A204.1 (cell line): ENCODE measurements at regions not wholly inside any gene's neighbourhood (a gene's known extent, or its start where the extent isn't known, plus 50 kb on each side); places are given as distances from the start of the nearest gene placed in this dataset.
"Not testable (repeated sequence)": the region's sequence is repeated elsewhere in the genome, so short reads cannot be mapped to it uniquely, and the experiment has no call there.

Experiments used
- FAIRE-seq: peaks from 2 replicates; lab custom pipeline; 2012; peaks lifted over from hg19 to GRCh38; lab: Jason Lieb, UNC

DNA sequence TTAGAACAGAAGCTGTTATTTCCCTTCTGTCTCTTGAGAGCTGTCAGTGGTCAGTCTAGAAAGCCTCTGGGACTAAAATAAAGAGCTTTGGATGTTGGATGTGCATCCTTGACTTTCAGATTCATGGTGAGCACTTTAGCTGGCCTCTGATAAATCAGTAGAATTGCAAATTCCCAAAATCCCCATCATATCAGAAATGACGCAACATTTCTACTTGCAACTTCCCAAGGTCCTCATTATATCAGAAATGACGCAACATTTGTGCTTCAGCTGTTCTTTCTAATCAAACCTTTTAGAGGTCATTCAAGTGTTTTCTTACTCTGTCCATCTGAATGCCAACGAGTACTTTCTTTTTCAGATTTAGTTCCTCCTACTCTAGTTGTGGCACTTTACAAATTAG, 167.3 kb upstream of the MOCS2 start:
- FAIRE-seq = no peak

DNA sequence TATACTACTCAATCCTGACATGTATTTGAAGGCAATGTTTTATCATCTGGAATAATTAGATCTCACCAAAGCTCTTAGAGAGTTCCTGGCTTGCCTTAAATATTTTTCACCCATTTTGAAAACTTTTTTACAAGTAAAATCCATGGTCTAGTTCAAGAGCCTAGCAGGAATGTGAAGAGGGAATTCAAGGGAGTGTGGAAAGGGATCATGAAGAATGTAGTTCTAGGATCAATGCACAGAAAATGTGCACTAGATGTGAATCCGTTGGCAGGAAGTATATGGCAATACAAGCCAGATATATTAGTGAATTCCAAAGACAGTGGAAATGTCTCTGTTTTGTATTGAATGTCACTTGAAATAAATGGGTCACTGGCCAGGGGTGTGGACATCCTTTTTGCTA, 167.9 kb upstream of the MOCS2 start:
- no peak for FAIRE-seq

DNA sequence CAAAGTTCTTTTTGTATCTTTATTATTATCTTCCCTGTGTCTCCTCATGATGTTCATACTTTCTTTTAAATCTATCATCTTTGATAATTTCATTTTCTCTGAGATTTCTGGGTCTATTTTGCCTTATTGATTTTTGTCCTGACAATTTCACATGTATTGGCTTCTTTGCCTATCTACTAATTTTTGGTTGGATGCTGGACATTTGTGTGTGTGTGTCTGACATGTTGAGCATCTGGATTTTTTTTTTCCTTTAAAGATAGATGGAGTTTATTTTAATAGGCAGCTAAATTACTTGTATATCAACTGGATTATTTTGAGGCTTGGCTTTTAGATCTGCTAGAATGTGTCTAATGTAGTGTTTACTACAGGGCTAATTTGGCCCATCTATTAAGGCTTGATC, 178.0 kb upstream of the MOCS2 start:
- no peak for FAIRE-seq

DNA sequence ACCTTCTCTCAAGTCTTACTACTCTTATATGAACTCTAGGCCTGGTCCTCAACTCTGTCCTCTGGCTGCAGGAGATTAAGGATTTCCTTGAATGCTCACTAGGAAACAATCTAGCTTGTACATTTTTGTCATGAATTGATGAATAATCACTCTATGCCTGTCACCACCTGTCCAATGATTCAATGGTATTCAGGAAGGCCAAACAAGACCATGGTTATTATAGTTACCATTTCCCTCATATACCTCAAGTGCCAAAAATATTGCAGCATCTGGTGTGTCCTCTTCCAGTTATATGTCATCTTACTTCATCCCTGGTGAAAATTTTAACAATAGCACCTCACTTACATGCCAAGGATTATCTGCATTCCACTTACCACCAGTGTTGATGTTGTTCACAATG, 179.0 kb upstream of the MOCS2 start:
- no peak for FAIRE-seq

DNA sequence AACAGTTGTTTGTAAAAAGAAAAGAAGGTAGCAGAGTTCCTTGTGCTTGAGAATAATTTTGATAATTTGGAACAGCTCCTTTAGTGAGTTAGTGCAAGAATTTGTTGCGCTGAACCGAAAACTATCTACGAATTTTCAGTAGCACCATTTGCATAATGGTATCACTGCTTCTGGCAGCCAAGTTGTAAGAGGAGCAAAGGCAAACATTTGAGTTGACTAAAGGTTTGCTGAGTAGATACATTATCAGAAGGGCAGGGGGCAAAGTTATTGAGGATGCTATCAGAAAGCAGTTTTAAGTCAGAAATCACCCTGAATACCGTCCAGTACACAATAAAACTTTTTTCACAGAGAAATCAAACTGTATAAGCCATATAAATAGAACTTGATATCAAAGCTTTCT, 181.5 kb upstream of the MOCS2 start:
- FAIRE-seq = no peak

DNA sequence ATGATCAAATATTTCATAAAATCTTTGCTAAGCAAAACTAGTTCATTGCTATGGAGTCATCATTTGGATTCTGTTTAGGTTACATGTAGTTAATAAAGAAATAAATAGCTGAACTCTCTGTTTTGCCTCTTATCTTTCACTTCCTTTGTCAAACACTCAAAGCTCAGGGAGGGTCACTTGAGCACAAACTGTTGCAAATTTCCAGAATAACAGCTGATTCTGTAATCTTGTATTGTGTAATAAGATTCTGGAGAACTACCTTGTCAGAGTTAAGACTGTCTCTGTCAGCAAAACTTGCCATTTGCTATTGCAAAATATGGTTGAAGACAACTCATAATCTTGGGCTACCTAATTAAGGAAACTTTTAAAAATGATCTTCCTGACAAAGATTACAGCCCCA, 182.0 kb upstream of the MOCS2 start:
- no peak for FAIRE-seq

DNA sequence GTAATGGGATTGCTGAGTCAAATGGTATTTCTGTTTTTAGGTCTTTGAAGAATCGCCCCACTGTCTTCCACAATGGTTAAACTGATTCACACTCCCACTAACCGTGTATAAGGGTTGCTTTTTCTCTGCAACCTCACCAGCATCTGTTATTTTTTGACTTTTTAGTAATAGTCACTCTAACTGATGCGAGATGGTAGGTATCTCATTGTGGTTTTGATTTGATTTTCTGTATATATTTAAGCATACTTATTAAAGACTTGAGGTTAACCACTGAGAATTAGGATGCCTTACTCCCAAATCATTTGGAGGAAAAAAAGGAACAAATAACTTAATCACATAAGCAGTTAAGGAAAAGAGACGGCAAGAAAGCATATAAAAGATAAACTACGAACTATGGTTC, 181.6 kb upstream of the FST start:
- FAIRE-seq = no peak

DNA sequence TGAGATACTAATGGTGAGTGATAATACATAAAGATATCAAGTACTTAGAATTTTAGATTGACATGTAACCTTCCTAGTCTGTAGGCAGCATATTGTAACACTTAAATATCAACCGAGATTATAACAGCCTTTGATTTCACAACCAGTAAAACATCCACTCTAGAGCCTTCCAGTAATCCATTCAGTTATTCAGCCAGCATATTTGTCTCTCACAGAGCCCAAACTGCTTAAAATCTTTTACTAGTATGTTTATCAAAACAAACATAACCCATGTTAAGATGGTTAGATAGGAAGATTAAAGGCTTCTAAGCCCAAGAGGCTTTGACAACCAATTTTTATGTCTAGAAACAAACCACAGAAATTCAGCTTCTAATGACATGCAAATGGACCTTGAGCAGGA, 177.9 kb upstream of the FST start:
- no peak for FAIRE-seq

DNA sequence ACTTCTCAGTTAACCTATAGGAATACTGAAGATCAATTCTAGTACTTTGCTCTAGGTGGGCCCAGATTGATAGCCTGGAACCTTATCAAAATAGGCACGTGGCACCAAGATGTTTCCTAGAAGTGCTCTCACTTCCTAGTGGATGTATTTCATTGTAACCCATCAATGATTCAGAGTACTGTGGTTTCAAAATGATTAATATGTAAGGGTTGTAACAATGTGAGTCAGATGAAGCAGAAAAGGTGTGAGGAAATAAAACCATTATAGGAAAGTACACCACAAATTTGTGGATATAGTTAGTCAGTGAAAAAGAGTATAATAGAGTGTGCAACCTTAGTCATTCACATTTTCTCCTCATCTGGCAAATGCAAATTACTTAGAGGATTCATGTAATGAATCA, 177.3 kb upstream of the FST start:
- no peak for FAIRE-seq

DNA sequence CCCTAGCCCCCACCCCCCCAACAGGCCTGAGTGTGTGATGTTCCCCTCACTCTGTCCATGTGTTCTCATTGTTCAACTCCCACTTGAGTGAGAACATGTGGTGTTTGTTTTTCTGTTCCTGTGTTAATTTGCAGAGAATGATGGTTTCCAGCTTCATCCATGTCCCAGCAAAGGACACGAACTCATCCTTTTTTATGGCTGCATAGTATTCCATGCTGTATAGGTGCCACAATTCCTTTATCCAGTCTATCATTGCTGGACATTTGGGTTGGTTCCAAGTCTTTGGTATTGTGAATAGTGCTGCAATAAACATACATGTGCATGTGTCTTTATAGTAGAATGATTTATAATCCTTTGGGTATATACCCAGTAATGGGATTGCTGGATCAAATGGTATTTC, 175.1 kb upstream of the FST start:
- not testable (repeated sequence) for FAIRE-seq

DNA sequence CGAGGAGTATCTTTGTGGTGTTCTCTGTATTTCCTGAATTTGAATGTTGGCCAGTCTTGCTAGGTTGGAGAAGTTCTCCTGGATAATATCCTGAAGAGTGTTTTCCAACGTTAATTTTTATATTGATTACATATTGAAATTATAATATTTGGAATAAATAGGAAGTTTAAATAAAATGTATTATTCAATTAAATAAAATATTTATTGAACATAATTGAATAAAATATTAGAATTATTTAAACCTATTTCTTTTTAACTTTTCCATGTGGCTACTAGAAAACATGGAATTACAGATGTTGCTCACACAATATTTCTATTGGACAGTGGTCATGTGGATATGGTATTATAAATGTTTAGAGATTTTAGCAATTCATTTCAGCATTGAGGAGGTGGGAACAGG, 170.8 kb upstream of the FST start:
- no peak for FAIRE-seq

DNA sequence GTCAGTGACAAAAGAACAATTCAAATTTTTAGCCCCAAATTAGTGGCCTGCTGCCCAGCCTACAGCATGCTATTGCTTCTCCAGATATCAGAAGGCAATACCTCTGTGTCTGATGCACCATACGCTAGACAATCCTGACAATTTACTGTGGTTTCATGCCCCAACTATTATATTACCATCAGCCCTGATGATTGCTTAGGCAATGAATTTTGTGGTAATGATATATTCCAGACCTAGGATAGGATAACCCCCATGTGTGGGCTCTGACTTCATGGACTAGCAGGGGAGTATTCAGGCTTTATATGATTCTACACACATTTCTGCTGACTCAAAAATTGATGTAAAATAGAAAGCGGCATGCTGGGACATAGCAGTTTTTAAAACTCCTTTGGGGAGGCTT, 168.7 kb upstream of the FST start:
- FAIRE-seq = no peak

DNA sequence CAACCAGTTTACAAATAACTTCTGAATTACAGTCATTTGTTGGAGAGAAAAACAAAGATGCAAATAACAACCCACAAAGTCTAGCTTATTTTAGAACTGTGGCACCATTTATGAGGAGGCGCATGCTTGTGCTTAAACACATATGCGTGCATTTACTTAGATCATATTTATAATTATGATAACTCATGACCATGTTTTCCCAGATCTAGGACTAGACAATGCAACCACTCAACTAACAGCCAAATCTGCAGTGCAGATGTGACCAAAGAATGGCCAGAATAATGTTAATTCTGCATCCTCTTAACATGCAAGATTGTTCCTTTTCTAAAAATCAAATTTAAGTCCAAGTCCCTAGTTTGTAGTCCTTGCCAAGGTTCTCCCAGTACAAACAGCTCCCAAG, 167.3 kb upstream of the FST start:
- FAIRE-seq = no peak

DNA sequence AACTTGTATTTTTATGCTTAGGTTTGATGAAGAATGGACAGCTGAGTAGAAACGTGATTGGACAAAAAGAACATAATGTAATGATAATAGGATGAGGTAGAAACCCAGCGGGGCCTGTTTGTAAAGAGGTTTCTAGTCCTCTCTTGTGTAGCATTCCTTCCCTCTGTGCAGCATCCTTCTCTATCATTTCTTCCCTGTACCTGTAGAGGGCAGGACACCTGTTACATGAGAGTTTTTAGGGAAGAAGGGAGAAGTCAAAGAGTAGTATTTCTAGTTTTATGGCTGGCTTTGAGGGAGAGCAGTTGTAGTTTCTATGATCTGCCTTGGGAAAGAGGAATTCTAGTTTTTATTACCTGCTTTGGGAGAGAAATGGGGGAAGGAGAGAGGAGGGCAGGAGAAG, 162.1 kb upstream of the FST start:
- no peak for FAIRE-seq

DNA sequence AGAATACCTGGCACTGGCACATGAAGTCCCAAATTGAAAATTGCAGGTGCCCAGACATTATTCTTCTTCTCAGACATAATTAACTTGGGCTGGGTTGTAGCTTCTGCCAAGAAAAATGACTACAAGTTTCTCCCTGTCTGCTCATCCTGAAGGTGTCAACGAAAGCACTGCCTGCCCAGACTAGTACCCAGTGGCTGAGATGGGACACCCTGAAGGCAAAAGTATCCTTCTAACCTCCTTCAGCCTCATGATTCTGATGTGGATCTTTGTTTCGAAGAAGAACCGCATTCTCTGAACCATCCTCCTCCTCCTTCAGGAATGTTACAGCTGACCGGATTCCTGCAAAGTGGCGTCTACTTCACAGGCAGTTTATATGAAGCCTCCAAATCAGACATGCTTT, 161.1 kb upstream of the FST start:
- FAIRE-seq = no peak

DNA sequence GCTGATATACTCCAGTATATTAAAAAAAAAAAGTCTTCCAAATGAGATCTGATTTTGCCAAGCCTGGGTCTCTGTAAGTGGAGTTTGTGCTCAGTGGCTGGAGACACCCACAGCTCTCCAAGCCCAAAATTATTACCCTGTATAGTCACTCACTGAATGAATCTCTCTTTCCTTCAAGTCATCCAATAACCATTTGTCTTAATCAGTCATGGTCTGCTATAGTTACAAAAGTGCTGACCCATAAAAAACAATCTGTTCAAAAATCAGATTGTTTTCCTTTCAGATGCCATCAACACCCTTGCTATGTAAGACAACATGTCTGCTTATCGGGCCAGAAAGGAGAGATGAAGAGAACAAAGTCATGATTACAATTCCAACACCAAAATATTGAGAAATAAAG, 159.4 kb upstream of the FST start:
- FAIRE-seq = no peak

DNA sequence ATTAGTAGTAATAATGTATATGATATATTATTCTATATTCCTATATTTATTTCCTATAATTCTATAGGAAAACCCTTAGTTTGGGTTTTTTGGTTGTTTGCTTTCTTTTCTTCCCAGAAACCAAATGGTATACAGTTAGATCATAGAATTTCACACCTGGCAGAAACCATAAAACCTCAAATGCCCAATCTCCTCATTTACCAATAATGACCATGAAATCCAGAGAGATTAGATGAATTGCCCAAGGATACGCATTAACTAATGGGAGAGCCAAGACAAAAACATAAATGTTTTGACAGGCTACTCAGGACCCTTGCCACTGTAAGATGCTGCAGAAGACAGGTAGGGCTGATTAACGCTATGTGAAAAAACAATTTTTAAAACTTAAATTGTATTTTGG, 158.7 kb upstream of the FST start:
- no peak for FAIRE-seq

DNA sequence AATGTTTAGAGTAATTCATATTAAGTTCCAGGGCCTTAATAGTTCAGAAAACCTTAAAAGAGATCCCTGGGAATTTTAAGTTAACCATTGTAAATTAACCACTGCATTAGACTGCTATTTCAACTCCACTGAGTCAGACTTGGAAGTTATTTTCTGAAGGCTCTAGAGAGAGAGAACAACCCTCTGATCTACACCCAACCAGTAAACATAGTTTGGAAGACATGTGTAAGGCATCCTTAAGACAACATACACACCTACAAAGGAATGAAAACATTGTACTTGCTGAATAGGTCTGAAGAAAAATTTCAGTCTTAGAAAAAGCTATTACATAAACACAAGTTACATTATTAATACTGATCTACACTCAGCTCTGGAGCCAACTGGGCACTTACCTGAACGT, 158.2 kb upstream of the FST start:
- FAIRE-seq = no peak

DNA sequence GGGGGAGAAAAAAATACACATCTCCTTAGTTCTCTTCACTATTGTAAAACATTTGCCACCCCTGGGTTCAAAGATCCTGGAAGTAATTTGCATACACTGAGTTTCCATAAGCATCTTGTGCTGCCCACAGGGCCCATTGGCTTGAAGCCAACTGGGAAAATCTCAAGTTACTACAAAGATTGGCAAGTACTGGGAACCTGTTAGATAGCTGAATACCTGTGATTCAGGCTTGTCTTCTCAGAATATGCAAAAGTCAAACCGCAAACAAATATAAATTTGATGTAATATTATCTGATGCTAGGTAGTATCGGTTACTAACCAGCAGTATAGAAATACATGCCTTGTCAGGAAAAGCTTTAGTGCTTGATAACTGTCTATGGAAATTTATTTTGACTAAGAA, 156.9 kb upstream of the FST start:
- no peak for FAIRE-seq

DNA sequence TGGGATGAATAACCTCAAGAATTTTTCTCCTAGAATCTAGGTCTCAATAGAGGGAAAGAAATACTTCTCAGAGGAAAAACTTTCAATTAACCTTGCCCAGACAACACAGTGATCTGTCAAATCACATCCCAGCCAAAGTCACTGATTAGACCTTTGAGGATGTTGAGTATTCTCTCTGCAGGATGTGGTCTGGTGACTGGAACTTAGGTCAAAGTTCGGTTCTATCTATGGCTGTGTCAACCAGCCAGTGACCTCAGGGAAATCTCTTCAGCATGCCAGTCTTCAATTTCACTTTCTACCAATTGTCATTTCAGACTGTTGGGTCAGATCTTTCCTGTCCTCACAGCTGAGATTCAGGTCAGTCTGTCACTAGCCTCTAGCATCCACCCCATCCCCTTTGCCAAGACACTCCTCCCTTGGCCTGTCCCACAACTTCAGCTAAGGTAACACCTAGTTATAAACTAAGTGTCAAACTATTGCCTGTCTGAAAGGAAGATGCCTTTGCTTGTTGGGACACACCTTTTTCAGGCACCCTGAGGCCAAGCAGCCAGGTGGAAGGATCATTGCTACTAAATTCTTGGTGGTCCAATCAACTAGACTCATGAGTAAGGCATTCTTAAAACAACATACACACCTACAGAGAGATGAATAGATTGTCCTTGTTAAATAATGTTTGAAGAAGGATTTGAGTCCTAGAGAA, 156.3 kb upstream of the FST start:
- no peak for FAIRE-seq

DNA sequence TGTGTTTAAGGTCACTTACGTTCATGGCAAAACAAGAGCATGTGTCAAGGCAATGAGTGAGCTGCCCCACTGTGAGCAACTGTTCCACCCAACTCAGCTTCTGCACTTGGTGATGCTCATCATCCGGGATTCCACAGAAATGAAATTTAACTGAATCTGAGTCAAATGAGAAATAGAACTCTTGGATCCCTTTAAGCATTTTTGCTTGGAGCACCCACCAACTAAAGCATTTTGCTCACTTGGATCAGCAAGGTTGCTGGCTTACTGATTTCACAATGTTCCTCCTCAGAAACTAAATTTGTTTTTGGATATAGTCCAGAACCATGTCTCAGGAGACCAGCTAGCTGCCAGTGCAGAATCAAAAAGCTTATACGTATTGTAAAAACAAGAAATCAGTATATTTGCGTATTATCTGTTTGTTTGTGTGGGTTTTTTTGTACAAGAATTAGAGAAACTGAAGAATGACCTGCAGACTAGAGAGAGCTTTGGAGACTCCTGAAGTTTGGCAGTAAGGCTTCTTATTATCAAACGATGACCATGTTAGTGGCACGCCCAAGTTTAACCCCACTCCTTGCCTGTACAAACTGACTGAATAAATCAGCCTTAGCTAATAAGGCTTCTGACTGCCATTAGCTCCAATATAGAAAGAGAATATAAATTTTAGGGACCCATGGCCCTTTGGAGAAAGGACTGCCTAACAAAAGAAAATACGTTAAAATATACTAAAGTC, 153.8 kb upstream of the FST start:
- no peak for FAIRE-seq

DNA sequence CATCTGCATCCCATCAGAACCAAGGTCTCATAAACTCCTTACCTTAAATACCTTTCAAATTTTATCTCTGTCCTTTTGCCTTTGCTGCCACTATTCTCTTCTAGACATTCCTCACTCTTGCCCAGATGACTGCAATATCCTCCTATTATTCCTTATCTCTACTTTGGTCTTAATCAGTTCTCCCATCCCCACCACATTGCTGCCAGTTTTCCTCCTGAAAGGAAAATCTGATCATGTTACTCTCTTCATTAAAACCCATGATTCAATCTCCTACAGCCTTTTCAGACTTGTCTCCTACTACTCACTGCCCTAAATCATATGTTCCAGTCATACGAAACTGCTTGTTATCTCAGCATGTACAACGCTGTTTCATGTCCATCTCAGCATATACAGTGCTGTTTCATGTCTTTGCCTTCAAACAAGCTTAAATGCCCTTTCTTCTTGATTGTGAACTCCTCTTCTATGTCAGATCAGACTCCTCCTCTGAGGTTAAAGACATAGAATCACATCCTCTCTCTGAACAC, 152.6 kb upstream of the FST start:
- no peak for FAIRE-seq

DNA sequence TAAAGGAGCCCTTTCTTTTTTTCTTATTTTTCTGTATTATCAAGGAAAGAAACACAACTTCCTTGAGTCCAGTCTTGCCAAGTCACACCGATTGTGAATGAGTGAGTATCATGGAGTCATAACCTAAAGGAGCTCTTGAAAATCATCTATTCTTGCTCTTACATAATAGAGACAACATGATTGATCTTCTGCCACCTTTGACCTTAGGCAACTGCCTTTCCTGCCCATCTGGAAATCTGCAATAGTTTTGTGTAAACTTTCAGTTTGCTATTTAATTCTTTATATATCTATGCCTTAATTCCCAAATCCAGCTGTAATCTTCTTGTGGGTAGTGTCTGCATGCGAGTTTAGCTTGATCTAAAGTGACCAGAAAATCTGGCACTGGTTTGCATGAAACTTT, 149.9 kb upstream of the FST start:
- no peak for FAIRE-seq

DNA sequence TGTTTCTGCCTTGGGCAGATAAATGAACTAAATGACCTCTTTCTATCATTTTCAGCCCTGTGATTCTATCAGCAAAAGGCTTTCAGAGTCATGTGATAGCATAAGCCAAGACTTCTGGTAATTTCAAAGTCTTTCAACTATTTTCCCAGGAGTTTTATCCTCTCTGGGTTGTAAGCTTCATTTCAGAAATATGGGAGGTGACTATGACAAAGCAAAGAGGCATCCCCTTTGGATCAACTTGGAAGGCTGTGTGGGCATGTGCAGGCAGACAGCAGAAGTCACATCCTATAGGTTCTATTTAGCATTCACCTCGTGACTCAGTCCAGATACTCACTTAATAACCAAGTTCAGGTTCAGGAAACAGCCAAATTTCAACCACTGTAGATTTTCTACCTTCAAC, 149.0 kb upstream of the FST start:
- FAIRE-seq = no peak
